ENCODE measurements at regions not wholly inside any gene's neighbourhood (a gene's known extent, or its start where the extent isn't known, plus 50 kb on each side); places are given as distances from the start of the nearest gene placed in this dataset.

GRCh38 chr10:83144461-83144860, 994.8 kb upstream of the GHITM start:
- H3K4me1 ChIP-seq (ENCODE audit: control insufficient read depth, insufficient read depth, low read length, poor library complexity, severe bottlenecking): no peaks in the 10 kb centered on the region
- no peaks in the 10 kb centered on the region for H3K36me3 ChIP-seq (ENCODE audit: control insufficient read depth, insufficient read depth, low read length)

GRCh38 chr10:83153714-83154113, 985.6 kb upstream of the GHITM start:
- DNase-seq: no peak
- no peak overlapping the region for H3K27ac ChIP-seq (ENCODE audit: insufficient read depth, low read length, poor library complexity, severe bottlenecking)
- no peak overlapping the region for H3K4me3 ChIP-seq (ENCODE audit: insufficient read depth, low read depth, low read length, poor library complexity, severe bottlenecking)
- no peaks in the 10 kb centered on the region for H3K4me1 ChIP-seq (ENCODE audit: control insufficient read depth, insufficient read depth, low read length, poor library complexity, severe bottlenecking)
- no peaks in the 10 kb centered on the region for H3K36me3 ChIP-seq (ENCODE audit: control insufficient read depth, insufficient read depth, low read length)
- no peaks in the 10 kb centered on the region for H3K27me3 ChIP-seq (replicated peaks; ENCODE audit: control insufficient read depth, insufficient read depth, low read length, poor library complexity, severe bottlenecking)
- peaks cover 4% of the 10 kb centered on the region for H3K9me3 ChIP-seq (ENCODE audit: control insufficient read depth, low read length)

More at GRCh38 chr10:83144461-83144860, 994.8 kb upstream of the GHITM start:
- H3K27ac ChIP-seq (ENCODE audit: insufficient read depth, low read length, poor library complexity, severe bottlenecking): no peak overlapping the region
- H3K9me3 ChIP-seq (ENCODE audit: control insufficient read depth, low read length): no peaks in the 10 kb centered on the region
- no peak for DNase-seq
- H3K4me3 ChIP-seq (ENCODE audit: insufficient read depth, low read depth, low read length, poor library complexity, severe bottlenecking): no peak overlapping the region
- no peaks in the 10 kb centered on the region for H3K27me3 ChIP-seq (replicated peaks; ENCODE audit: control insufficient read depth, insufficient read depth, low read length, poor library complexity, severe bottlenecking)

GRCh38 chr10:83164156-83164555, 975.2 kb upstream of the GHITM start:
- H3K27ac ChIP-seq (ENCODE audit: insufficient read depth, low read length, poor library complexity, severe bottlenecking): no peak overlapping the region
- no peaks in the 10 kb centered on the region for H3K27me3 ChIP-seq (replicated peaks; ENCODE audit: control insufficient read depth, insufficient read depth, low read length, poor library complexity, severe bottlenecking)
- H3K9me3 ChIP-seq (ENCODE audit: control insufficient read depth, low read length): no peaks in the 10 kb centered on the region
- no peaks in the 10 kb centered on the region for H3K4me1 ChIP-seq (ENCODE audit: control insufficient read depth, insufficient read depth, low read length, poor library complexity, severe bottlenecking)
- H3K36me3 ChIP-seq (ENCODE audit: control insufficient read depth, insufficient read depth, low read length): no peaks in the 10 kb centered on the region
- no peak for DNase-seq
- no peak overlapping the region for H3K4me3 ChIP-seq (ENCODE audit: insufficient read depth, low read depth, low read length, poor library complexity, severe bottlenecking)

- Histone ChIP-seq H3K4me3 (ENCODE audit: insufficient read depth, low read depth, low read length, poor library complexity, severe bottlenecking) (no peak overlapping the region), H3K36me3 (ENCODE audit: control insufficient read depth, insufficient read depth, low read length) (no peaks in the 10 kb centered on the region), H3K27me3 (replicated peaks; ENCODE audit: control insufficient read depth, insufficient read depth, low read length, poor library complexity, severe bottlenecking) (no peaks in the 10 kb centered on the region), H3K27ac (ENCODE audit: insufficient read depth, low read length, poor library complexity, severe bottlenecking) (no peak overlapping the region), H3K9me3 (ENCODE audit: control insufficient read depth, low read length) (no peaks in the 10 kb centered on the region), H3K4me1 (ENCODE audit: control insufficient read depth, insufficient read depth, low read length, poor library complexity, severe bottlenecking) (no peaks in the 10 kb centered on the region)
- no peak for DNase-seq
These were observed 974.0 kb upstream of the GHITM start for GRCh38 chr10:83165265-83165664.

- H3K27ac ChIP-seq (ENCODE audit: insufficient read depth, low read length, poor library complexity, severe bottlenecking): no peak overlapping the region
- no peaks in the 10 kb centered on the region for H3K9me3 ChIP-seq (ENCODE audit: control insufficient read depth, low read length)
- no peaks in the 10 kb centered on the region for H3K27me3 ChIP-seq (replicated peaks; ENCODE audit: control insufficient read depth, insufficient read depth, low read length, poor library complexity, severe bottlenecking)
- H3K4me3 ChIP-seq (ENCODE audit: insufficient read depth, low read depth, low read length, poor library complexity, severe bottlenecking): no peak overlapping the region
- H3K36me3 ChIP-seq (ENCODE audit: control insufficient read depth, insufficient read depth, low read length): no peaks in the 10 kb centered on the region
- no peak for DNase-seq
- no peaks in the 10 kb centered on the region for H3K4me1 ChIP-seq (ENCODE audit: control insufficient read depth, insufficient read depth, low read length, poor library complexity, severe bottlenecking)
These were observed 973.0 kb upstream of the GHITM start for GRCh38 chr10:83166344-83166743.

- H3K27me3 ChIP-seq (replicated peaks; ENCODE audit: control insufficient read depth, insufficient read depth, low read length, poor library complexity, severe bottlenecking): no peaks in the 10 kb centered on the region
- no peaks in the 10 kb centered on the region for H3K4me1 ChIP-seq (ENCODE audit: control insufficient read depth, insufficient read depth, low read length, poor library complexity, severe bottlenecking)
- H3K27ac ChIP-seq (ENCODE audit: insufficient read depth, low read length, poor library complexity, severe bottlenecking): no peak overlapping the region
- H3K36me3 ChIP-seq (ENCODE audit: control insufficient read depth, insufficient read depth, low read length): no peaks in the 10 kb centered on the region
- H3K9me3 ChIP-seq (ENCODE audit: control insufficient read depth, low read length): no peaks in the 10 kb centered on the region
- H3K4me3 ChIP-seq (ENCODE audit: insufficient read depth, low read depth, low read length, poor library complexity, severe bottlenecking): no peak overlapping the region
- DNase-seq: no peak
These were observed 972.2 kb upstream of the GHITM start for GRCh38 chr10:83167081-83167480.

GRCh38 chr10:83176901-83177300, 962.4 kb upstream of the GHITM start:
- Histone ChIP-seq H3K27ac (ENCODE audit: insufficient read depth, low read length, poor library complexity, severe bottlenecking) (no peak overlapping the region), H3K27me3 (replicated peaks; ENCODE audit: control insufficient read depth, insufficient read depth, low read length, poor library complexity, severe bottlenecking) (no peaks in the 10 kb centered on the region), H3K4me3 (ENCODE audit: insufficient read depth, low read depth, low read length, poor library complexity, severe bottlenecking) (no peak overlapping the region), H3K4me1 (ENCODE audit: control insufficient read depth, insufficient read depth, low read length, poor library complexity, severe bottlenecking) (no peaks in the 10 kb centered on the region), H3K36me3 (ENCODE audit: control insufficient read depth, insufficient read depth, low read length) (no peaks in the 10 kb centered on the region), H3K9me3 (ENCODE audit: control insufficient read depth, low read length) (no peaks in the 10 kb centered on the region)
- DNase-seq: no peak

GRCh38 chr10:83178526-83178925, 960.8 kb upstream of the GHITM start:
- Histone ChIP-seq H3K9me3 (ENCODE audit: control insufficient read depth, low read length) (no peaks in the 10 kb centered on the region), H3K27me3 (replicated peaks; ENCODE audit: control insufficient read depth, insufficient read depth, low read length, poor library complexity, severe bottlenecking) (no peaks in the 10 kb centered on the region), H3K36me3 (ENCODE audit: control insufficient read depth, insufficient read depth, low read length) (no peaks in the 10 kb centered on the region), H3K4me3 (ENCODE audit: insufficient read depth, low read depth, low read length, poor library complexity, severe bottlenecking) (no peak overlapping the region), H3K4me1 (ENCODE audit: control insufficient read depth, insufficient read depth, low read length, poor library complexity, severe bottlenecking) (no peaks in the 10 kb centered on the region), H3K27ac (ENCODE audit: insufficient read depth, low read length, poor library complexity, severe bottlenecking) (no peak overlapping the region)
- no peak for DNase-seq

GRCh38 chr10:83179371-83179770, 959.9 kb upstream of the GHITM start:
- Histone ChIP-seq H3K27ac (ENCODE audit: insufficient read depth, low read length, poor library complexity, severe bottlenecking) (no peak overlapping the region), H3K36me3 (ENCODE audit: control insufficient read depth, insufficient read depth, low read length) (no peaks in the 10 kb centered on the region)
- no peak for DNase-seq

GRCh38 chr10:83182076-83182475, 957.2 kb upstream of the GHITM start:
- Histone ChIP-seq H3K9me3 (ENCODE audit: control insufficient read depth, low read length) (no peaks in the 10 kb centered on the region), H3K4me3 (ENCODE audit: insufficient read depth, low read depth, low read length, poor library complexity, severe bottlenecking) (no peak overlapping the region), H3K27ac (ENCODE audit: insufficient read depth, low read length, poor library complexity, severe bottlenecking) (no peak overlapping the region), H3K36me3 (ENCODE audit: control insufficient read depth, insufficient read depth, low read length) (no peaks in the 10 kb centered on the region), H3K4me1 (ENCODE audit: control insufficient read depth, insufficient read depth, low read length, poor library complexity, severe bottlenecking) (no peaks in the 10 kb centered on the region), H3K27me3 (replicated peaks; ENCODE audit: control insufficient read depth, insufficient read depth, low read length, poor library complexity, severe bottlenecking) (no peaks in the 10 kb centered on the region)
- no peak for DNase-seq

More at GRCh38 chr10:83179371-83179770, 959.9 kb upstream of the GHITM start:
- Histone ChIP-seq H3K4me3 (ENCODE audit: insufficient read depth, low read depth, low read length, poor library complexity, severe bottlenecking) (no peak overlapping the region), H3K27me3 (replicated peaks; ENCODE audit: control insufficient read depth, insufficient read depth, low read length, poor library complexity, severe bottlenecking) (no peaks in the 10 kb centered on the region), H3K9me3 (ENCODE audit: control insufficient read depth, low read length) (no peaks in the 10 kb centered on the region), H3K4me1 (ENCODE audit: control insufficient read depth, insufficient read depth, low read length, poor library complexity, severe bottlenecking) (no peaks in the 10 kb centered on the region)

GRCh38 chr10:83184641-83185040, 954.7 kb upstream of the GHITM start:
- no peaks in the 10 kb centered on the region for H3K36me3 ChIP-seq (ENCODE audit: control insufficient read depth, insufficient read depth, low read length)
- no peaks in the 10 kb centered on the region for H3K4me1 ChIP-seq (ENCODE audit: control insufficient read depth, insufficient read depth, low read length, poor library complexity, severe bottlenecking)
- no peak overlapping the region for H3K27ac ChIP-seq (ENCODE audit: insufficient read depth, low read length, poor library complexity, severe bottlenecking)
- H3K27me3 ChIP-seq (replicated peaks; ENCODE audit: control insufficient read depth, insufficient read depth, low read length, poor library complexity, severe bottlenecking): no peaks in the 10 kb centered on the region
- H3K9me3 ChIP-seq (ENCODE audit: control insufficient read depth, low read length): no peaks in the 10 kb centered on the region
- no peak overlapping the region for H3K4me3 ChIP-seq (ENCODE audit: insufficient read depth, low read depth, low read length, poor library complexity, severe bottlenecking)
- no peak for DNase-seq

All from effector memory CD4-positive, alpha-beta T cell (primary cell).